ENCODE measurements at regions not wholly inside any gene's neighbourhood (a gene's known extent, or its start where the extent isn't known, plus 50 kb on each side); places are given as distances from the start of the nearest gene placed in this dataset.

- DNase-seq, result no peak
- H3K9ac ChIP-seq (ENCODE audit: low read length), result no peak overlapping the region
- no peaks in the 10 kb centered on the region for H3F3A ChIP-seq (ENCODE audit: insufficient read depth, low read length)
- TF ChIP-seq CTCF (IDR thresholded peaks at IDR 0.05; ENCODE audit: low read length), result no peak
- no peaks in the 10 kb centered on the region for H3K4me1 ChIP-seq (ENCODE audit: low read length)
- no peaks in the 10 kb centered on the region for H3K9me2 ChIP-seq (replicated peaks; ENCODE audit: insufficient read depth, low read length)
- no peak overlapping the region for H3K27ac ChIP-seq (ENCODE audit: low read length)
- no peaks in the 10 kb centered on the region for H3K79me2 ChIP-seq (ENCODE audit: low read length)
- no peak overlapping the region for H3K4me3 ChIP-seq (ENCODE audit: low read length)
- H3K27me3 ChIP-seq (replicated peaks; ENCODE audit: insufficient read depth, low read length), result no peaks in the 10 kb centered on the region
- no peaks in the 10 kb centered on the region for H4K20me1 ChIP-seq (ENCODE audit: insufficient read depth, low read length)
- no peak overlapping the region for H2AFZ ChIP-seq (ENCODE audit: low read length)
- H3K9me3 ChIP-seq (replicated peaks; ENCODE audit: insufficient read depth, low read length), result no peaks in the 10 kb centered on the region
- H3K36me3 ChIP-seq (replicated peaks; ENCODE audit: insufficient read depth, low read length), result no peaks in the 10 kb centered on the region
- no peak overlapping the region for H3K4me2 ChIP-seq (ENCODE audit: low read depth, low read length)
These were observed 61.4 kb downstream of the SLC41A2 start for GRCh38 chr12:104896710-104897109.

GRCh38 chr12:104896146-104896545, 61.9 kb downstream of the SLC41A2 start:
- Histone ChIP-seq H3K4me3 (ENCODE audit: low read length) (no peak overlapping the region), H4K20me1 (ENCODE audit: insufficient read depth, low read length) (no peaks in the 10 kb centered on the region), H3K9ac (ENCODE audit: low read length) (no peak overlapping the region), H3K9me2 (replicated peaks; ENCODE audit: insufficient read depth, low read length) (no peaks in the 10 kb centered on the region), H3K27me3 (replicated peaks; ENCODE audit: insufficient read depth, low read length) (no peaks in the 10 kb centered on the region), H3K4me2 (ENCODE audit: low read depth, low read length) (no peak overlapping the region), H3K4me1 (ENCODE audit: low read length) (no peaks in the 10 kb centered on the region), H3K27ac (ENCODE audit: low read length) (no peak overlapping the region), H3K36me3 (replicated peaks; ENCODE audit: insufficient read depth, low read length) (no peaks in the 10 kb centered on the region), H3F3A (ENCODE audit: insufficient read depth, low read length) (no peaks in the 10 kb centered on the region), H2AFZ (ENCODE audit: low read length) (no peak overlapping the region), H3K79me2 (ENCODE audit: low read length) (no peaks in the 10 kb centered on the region), H3K9me3 (replicated peaks; ENCODE audit: insufficient read depth, low read length) (no peaks in the 10 kb centered on the region)
- TF ChIP-seq EZH2phosphoT487 (IDR thresholded peaks at IDR 0.05; ENCODE audit: low read length) (no peak), EZH2 (optimal IDR thresholded peaks at IDR 0.05; ENCODE audit: low read depth, low read length) (no peak), CTCF (IDR thresholded peaks at IDR 0.05; ENCODE audit: low read length) (no peak)
- DNase-seq, result no peak

- H3K27ac ChIP-seq (ENCODE audit: low read length), result no peak overlapping the region
- DNase-seq, result no peak
- H2AFZ ChIP-seq (ENCODE audit: low read length), result no peak overlapping the region
- H3K9me2 ChIP-seq (replicated peaks; ENCODE audit: insufficient read depth, low read length), result no peaks in the 10 kb centered on the region
- no peak overlapping the region for H3K4me2 ChIP-seq (ENCODE audit: low read depth, low read length)
- no peaks in the 10 kb centered on the region for H3K4me1 ChIP-seq (ENCODE audit: low read length)
- TF ChIP-seq CTCF (IDR thresholded peaks at IDR 0.05; ENCODE audit: low read length) (no peak), EZH2 (optimal IDR thresholded peaks at IDR 0.05; ENCODE audit: low read depth, low read length) (no peak), EZH2phosphoT487 (IDR thresholded peaks at IDR 0.05; ENCODE audit: low read length) (no peak)
- H3K9me3 ChIP-seq (replicated peaks; ENCODE audit: insufficient read depth, low read length), result no peaks in the 10 kb centered on the region
- no peaks in the 10 kb centered on the region for H3K79me2 ChIP-seq (ENCODE audit: low read length)
- H3K4me3 ChIP-seq (ENCODE audit: low read length), result no peak overlapping the region
- H3K9ac ChIP-seq (ENCODE audit: low read length), result no peak overlapping the region
- H4K20me1 ChIP-seq (ENCODE audit: insufficient read depth, low read length), result no peaks in the 10 kb centered on the region
- H3K27me3 ChIP-seq (replicated peaks; ENCODE audit: insufficient read depth, low read length), result no peaks in the 10 kb centered on the region
- H3K36me3 ChIP-seq (replicated peaks; ENCODE audit: insufficient read depth, low read length), result no peaks in the 10 kb centered on the region
- no peaks in the 10 kb centered on the region for H3F3A ChIP-seq (ENCODE audit: insufficient read depth, low read length)
These were observed 62.7 kb downstream of the SLC41A2 start for GRCh38 chr12:104895415-104895814.

Measured in MM.1S (cell line).